IPS-18a (cell line): ENCODE measurements at regions not wholly inside any gene's neighbourhood (a gene's known extent, or its start where the extent isn't known, plus 50 kb on each side); places are given as distances from the start of the nearest gene placed in this dataset.
"Not testable (repeated sequence)": the region's sequence is repeated elsewhere in the genome, so short reads cannot be mapped to it uniquely, and the experiment has no call there.

Experiments
- H3K27ac ChIP-seq: one replicate; pipeline ENCODE4 v1.5.1; 2013; ENCODE audit warnings: low read length
- H3K27me3 ChIP-seq: one replicate; pipeline ENCODE4 v1.6.1; 2013; ENCODE audit warnings: mild to moderate bottlenecking, low read length; ENCODE audit not compliant: control insufficient read depth, insufficient read depth
- H3K36me3 ChIP-seq: one replicate; pipeline ENCODE4 v1.6.1; 2013; ENCODE audit warnings: low read depth, low read length; ENCODE audit not compliant: control insufficient read depth
- H3K4me1 ChIP-seq: one replicate; pipeline ENCODE4 v1.6.1; 2013; ENCODE audit warnings: low read depth, low read length; ENCODE audit not compliant: control insufficient read depth
- H3K4me3 ChIP-seq: one replicate; pipeline ENCODE4 v1.5.1; 2013; ENCODE audit warnings: low read length
- H3K9ac ChIP-seq: one replicate; pipeline ENCODE4 v1.6.1; 2013; ENCODE audit warnings: mild to moderate bottlenecking, low read length, moderate library complexity
- H3K9me3 ChIP-seq: one replicate; pipeline ENCODE4 v1.6.1; 2013; ENCODE audit warnings: low read depth, low read length; ENCODE audit not compliant: control insufficient read depth

DNA sequence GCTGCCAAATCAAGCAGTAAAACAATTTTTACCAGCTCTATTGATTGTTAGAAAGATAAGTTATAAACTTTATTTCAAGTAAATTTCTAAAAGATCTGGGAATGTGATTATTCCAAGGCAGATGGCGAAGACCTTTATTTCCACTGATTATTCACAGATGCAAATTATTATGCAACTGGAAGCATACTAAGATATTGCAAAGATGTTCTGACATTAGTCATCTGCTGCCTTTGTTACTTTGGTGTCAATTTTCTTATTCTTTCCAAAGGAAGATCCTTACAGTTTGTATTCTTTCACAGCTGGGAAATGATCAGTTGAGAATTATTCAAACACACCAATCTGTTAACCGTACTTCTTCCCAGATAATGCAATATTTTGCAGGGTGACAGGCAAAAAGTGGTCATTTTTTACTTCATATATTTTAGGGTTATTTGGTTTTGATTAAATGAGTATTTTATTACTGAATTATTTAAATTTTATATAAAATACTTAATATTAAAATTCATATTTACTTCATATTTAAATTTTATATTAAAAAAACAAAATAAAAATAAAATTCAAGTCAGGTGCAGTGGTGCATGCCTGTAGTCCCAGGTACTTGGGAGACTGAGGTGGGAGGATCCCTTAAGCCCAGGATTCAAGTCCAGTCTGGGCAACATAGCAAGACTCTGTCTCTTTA lies 171.3 kb downstream of the FZD1 start:
- Histone ChIP-seq H3K27me3 (no peaks in the 10 kb centered on the region), H3K9me3 (no peaks in the 10 kb centered on the region), H3K36me3 (no peaks in the 10 kb centered on the region), H3K4me1 (no peaks in the 10 kb centered on the region), H3K4me3 (no peak overlapping the region), H3K27ac (no peak overlapping the region), H3K9ac (no peak overlapping the region)

DNA sequence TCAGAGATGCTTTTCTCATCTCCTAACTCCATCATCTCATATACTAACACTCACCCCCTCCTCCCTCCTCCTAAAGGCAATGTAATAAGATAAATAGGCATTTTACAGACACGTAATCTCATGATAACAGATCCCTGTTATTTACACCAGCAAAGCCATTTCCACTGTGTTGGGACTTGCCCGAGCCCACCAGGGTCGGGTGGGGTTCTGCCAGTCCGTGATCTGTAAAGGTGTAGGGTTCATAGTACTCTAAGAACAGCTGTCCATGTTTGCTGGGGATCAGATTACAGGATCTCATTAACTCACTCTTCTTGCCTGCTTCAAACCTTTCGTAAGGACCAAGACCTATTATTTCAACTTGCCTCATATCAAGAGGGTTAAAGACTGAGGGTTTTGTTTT lies 172.4 kb downstream of the FZD1 start:
- H3K9me3 ChIP-seq: peaks cover 4% of the 10 kb centered on the region
- H3K27ac ChIP-seq: no peak overlapping the region
- no peak overlapping the region for H3K9ac ChIP-seq
- no peaks in the 10 kb centered on the region for H3K36me3 ChIP-seq
- no peak overlapping the region for H3K4me3 ChIP-seq
- H3K4me1 ChIP-seq: no peaks in the 10 kb centered on the region
- H3K27me3 ChIP-seq: no peaks in the 10 kb centered on the region

- H3K9me3 ChIP-seq, H3K27me3 ChIP-seq, H3K36me3 ChIP-seq, H3K4me3 ChIP-seq, H3K27ac ChIP-seq, H3K4me1 ChIP-seq, H3K9ac ChIP-seq: not testable (repeated sequence)
Measured at GRCh38 chr7:91440198-91440597, 176.0 kb downstream of the FZD1 start.

DNA sequence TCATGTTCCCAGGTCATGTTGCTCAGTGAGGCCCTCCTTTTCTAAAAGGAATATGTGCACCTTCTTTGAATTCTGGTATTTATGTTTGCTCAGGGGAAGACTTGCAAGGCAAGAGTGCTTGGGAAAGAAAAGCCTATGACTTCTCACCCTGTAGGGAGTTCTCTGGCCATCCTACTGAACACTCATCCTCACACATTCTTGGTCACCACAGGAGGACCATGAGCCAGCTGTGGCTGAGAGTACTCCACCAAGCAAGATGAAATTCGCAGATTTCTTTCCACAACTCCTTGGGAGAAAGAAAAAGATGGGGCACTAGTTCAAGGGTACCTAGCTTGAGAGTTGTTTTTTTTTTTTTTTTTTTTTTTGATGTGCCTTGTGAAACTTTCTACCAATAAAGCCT lies 179.6 kb downstream of the FZD1 start:
- Histone ChIP-seq H3K36me3 (no peaks in the 10 kb centered on the region), H3K9ac (no peak overlapping the region), H3K27me3 (no peaks in the 10 kb centered on the region), H3K9me3 (peaks cover 6% of the 10 kb centered on the region), H3K4me1 (no peaks in the 10 kb centered on the region), H3K27ac (no peak overlapping the region), H3K4me3 (no peak overlapping the region)

GRCh38 chr7:91446819-91447218 lies 182.6 kb downstream of the FZD1 start:
- H3K27ac ChIP-seq: no peak overlapping the region
- H3K4me3 ChIP-seq: no peak overlapping the region
- H3K4me1 ChIP-seq: no peaks in the 10 kb centered on the region
- H3K9me3 ChIP-seq: peaks cover 3% of the 10 kb centered on the region
- no peaks in the 10 kb centered on the region for H3K27me3 ChIP-seq
- no peaks in the 10 kb centered on the region for H3K36me3 ChIP-seq
- no peak overlapping the region for H3K9ac ChIP-seq

DNA sequence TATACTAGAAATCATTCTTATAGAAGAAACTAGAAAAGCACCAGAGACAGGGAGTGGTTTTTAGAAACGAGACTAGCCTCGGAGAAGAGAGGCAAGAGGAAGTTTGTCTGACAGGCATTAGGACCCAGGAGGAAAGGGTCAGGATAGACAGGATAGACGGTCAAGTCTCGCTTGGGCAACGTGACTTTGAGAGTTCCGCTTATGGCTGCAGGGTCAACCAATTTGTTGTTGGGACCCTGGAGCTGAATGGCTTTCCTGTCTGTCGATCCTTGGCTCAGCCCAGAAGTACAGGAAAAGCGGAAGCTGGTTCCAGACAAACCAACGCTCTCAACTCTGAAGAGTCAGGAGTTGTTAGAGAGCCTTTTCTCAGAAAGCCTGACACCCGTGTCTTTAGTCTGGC lies 191.2 kb downstream of the FZD1 start:
- no peak overlapping the region for H3K9ac ChIP-seq
- H3K36me3 ChIP-seq: no peaks in the 10 kb centered on the region
- no peak overlapping the region for H3K27ac ChIP-seq
- no peak overlapping the region for H3K4me3 ChIP-seq
- no peaks in the 10 kb centered on the region for H3K9me3 ChIP-seq
- H3K4me1 ChIP-seq: no peaks in the 10 kb centered on the region
- no peaks in the 10 kb centered on the region for H3K27me3 ChIP-seq

DNA sequence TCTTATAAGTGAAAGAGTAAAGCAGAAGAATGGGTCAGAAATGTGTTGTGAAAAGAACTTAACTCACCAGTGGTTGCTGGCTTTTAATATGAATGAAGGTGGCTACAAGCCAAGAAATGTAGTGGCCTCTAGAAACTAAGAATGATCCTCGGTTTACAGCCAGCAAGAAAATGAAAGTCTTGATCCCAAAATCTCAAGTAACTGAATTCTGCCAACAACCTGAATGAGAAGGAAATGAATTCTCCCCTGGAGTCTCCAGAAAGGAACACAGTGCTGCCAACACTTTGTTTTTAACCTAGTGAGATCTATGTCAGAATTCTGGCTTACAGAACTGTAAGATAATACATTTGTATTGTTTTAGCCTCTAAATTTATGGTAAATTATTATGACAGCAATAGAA lies 193.0 kb downstream of the FZD1 start:
- no peak overlapping the region for H3K27ac ChIP-seq
- H3K27me3 ChIP-seq: no peaks in the 10 kb centered on the region
- no peaks in the 10 kb centered on the region for H3K4me1 ChIP-seq
- H3K36me3 ChIP-seq: no peaks in the 10 kb centered on the region
- no peaks in the 10 kb centered on the region for H3K9me3 ChIP-seq
- H3K9ac ChIP-seq: no peak overlapping the region
- no peak overlapping the region for H3K4me3 ChIP-seq

- Histone ChIP-seq H3K4me3 (no peak overlapping the region), H3K27ac (no peak overlapping the region), H3K9me3 (no peaks in the 10 kb centered on the region), H3K27me3 (no peaks in the 10 kb centered on the region), H3K9ac (no peak overlapping the region), H3K36me3 (no peaks in the 10 kb centered on the region), H3K4me1 (no peaks in the 10 kb centered on the region)
Measured at GRCh38 chr7:91459539-91459938, 195.3 kb downstream of the FZD1 start.

GRCh38 chr7:91462316-91462715 lies 198.1 kb downstream of the FZD1 start:
- Histone ChIP-seq H3K27ac (no peak overlapping the region), H3K36me3 (no peaks in the 10 kb centered on the region), H3K4me3 (no peak overlapping the region), H3K27me3 (no peaks in the 10 kb centered on the region), H3K9ac (no peak overlapping the region), H3K4me1 (no peaks in the 10 kb centered on the region), H3K9me3 (no peaks in the 10 kb centered on the region)

DNA sequence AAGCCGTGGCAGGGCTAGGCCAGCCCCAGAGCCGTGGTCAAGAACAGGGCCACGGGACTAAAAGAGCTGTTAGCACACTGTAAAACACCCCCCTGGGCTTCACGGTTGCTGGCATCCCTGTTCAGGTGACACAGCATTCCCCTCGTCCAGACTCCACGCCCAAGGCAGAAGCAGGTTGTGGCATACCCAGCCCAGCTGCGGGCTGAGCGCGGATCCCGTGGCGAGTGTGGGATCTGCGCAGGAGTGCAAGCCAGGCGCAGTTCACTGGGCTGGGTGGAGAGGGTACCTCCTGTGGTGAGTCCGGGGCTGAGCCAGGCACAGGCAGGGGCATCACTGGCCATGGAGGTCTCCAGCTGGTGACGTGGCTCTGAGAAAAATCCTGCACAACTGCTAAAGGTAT lies 199.1 kb downstream of the FZD1 start:
- no peaks in the 10 kb centered on the region for H3K9me3 ChIP-seq
- no peak overlapping the region for H3K4me3 ChIP-seq
- no peaks in the 10 kb centered on the region for H3K4me1 ChIP-seq
- no peak overlapping the region for H3K9ac ChIP-seq
- H3K36me3 ChIP-seq: no peaks in the 10 kb centered on the region
- no peaks in the 10 kb centered on the region for H3K27me3 ChIP-seq
- H3K27ac ChIP-seq: no peak overlapping the region

DNA sequence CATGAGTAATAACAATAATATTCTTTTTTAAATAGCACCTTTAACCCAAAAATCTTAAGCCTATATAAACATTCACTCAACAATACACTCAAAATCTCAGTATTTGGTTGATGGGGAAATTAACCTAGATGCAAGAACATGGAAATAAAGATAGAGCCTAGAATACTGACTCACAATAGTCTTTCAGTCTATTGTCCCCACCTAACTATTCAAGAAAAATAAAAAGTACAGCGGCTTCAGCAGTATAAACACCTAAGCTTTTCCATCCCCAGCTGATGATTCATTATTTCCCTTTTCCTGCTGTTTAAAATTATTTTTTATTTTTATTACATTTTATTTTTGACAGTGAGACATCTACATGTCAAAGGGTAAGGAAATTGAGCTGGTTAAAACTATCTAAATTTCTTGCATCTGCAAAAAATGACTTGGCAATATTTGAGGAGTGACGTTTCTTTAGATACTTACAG lies 201.4 kb downstream of the FZD1 start:
- Histone ChIP-seq H3K9me3 (no peaks in the 10 kb centered on the region), H3K27ac (no peak overlapping the region), H3K4me3 (no peak overlapping the region), H3K36me3 (no peaks in the 10 kb centered on the region), H3K9ac (no peak overlapping the region), H3K4me1 (no peaks in the 10 kb centered on the region), H3K27me3 (no peaks in the 10 kb centered on the region)

DNA sequence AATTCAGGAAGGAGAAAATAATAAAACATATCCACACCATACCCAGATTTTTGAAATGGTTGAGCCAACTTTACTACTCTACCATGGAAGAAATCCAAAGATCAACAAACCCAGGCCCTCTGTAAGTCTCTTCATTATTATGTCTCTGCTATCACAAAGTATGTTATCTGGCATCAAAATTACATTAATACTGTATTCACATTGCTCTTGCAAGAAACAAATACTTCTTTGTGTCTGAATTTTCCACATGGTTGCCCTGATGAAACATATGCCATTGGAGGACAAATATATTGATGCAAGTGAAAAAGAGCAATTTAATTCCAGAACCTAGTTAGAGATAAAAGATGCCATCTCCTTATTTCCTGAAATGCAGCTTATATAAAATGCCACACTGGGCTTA lies 204.0 kb downstream of the FZD1 start:
- Histone ChIP-seq H3K9ac (no peak overlapping the region), H3K9me3 (no peaks in the 10 kb centered on the region), H3K4me1 (no peaks in the 10 kb centered on the region), H3K27me3 (no peaks in the 10 kb centered on the region), H3K36me3 (no peaks in the 10 kb centered on the region), H3K4me3 (no peak overlapping the region), H3K27ac (no peak overlapping the region)
